K562 (cell line): ENCODE measurements at regions not wholly inside any gene's neighbourhood (a gene's known extent, or its start where the extent isn't known, plus 50 kb on each side); places are given as distances from the start of the nearest gene placed in this dataset.

ENCODE experiments used
- ATAC-seq: fragments of 200-7000 bp; cut with Tn5 transposase; 3 replicates; pipeline ENCODE4 v1.9.1; 2020; ENCODE audit warnings: moderate library complexity
- BruUV-seq: library from RNA; stranded (reverse); fragments of 400-500 nt; replicated peaks from 2 replicates; lab custom pipeline; 2021; lab: Mats Ljungman, UMichigan
- CTCF ChIA-PET: fragments of 300-600 bp; formaldehyde crosslinking; extraction: SDS; loops from one replicate; lab custom pipeline; 2021; ENCODE audit warnings: low intra/inter-chr PET ratio; lab: Yijun Ruan, JAX
- POLR2A ChIA-PET: fragments of 300-600, 350-650 bp; sonication (Branson Sonifier 250); formaldehyde crosslinking; extraction: SDS; loops from one replicate; lab custom pipeline; 2021; ENCODE audit warnings: antibody characterized with exemption, inconsistent platforms; lab: Yijun Ruan, JAX
- DNase-seq, 4 experiments: peaks; one replicate each; pipeline versions ENCODE4 v3.0.0 to v3.0.0-alpha.2; 2011 to 2018; ENCODE audit warnings: low spot score in 3 of 4, mixed read lengths in 3 of 4; ENCODE audit errors: extremely low read depth in 1 of 4
- FAIRE-seq: peaks from 2 replicates; lab custom pipeline; 2011; peaks lifted over from hg19 to GRCh38; lab: Jason Lieb, UNC
- H2AFZ ChIP-seq: 2 replicates; pipeline ENCODE4 v1.6.0; 2011; ENCODE audit warnings: low read depth, low read length, control low read depth, inconsistent platforms
- H3K27ac ChIP-seq: fragments of 200-600 bp; 3 replicates; pipeline ENCODE4 v1.8.0; 2011; ENCODE audit warnings: low read depth, mild to moderate bottlenecking, control low read depth, inconsistent platforms, low read length, moderate library complexity, mixed read lengths; ENCODE audit errors: extremely low read depth
- H3K27me3 ChIP-seq, 2 experiments: fragments of 300-600 bp in 1 of 2; 2 replicates in 1 of 2; 3 replicates in 1 of 2; pipeline versions ENCODE4 v1.6.0 to v1.8.0; 2011; ENCODE audit warnings: inconsistent platforms in 2 of 2, low read length in 2 of 2, mild to moderate bottlenecking in 1 of 2, mixed read lengths in 1 of 2, moderate library complexity in 1 of 2; ENCODE audit not compliant: control insufficient read depth in 2 of 2, insufficient read depth in 2 of 2
- H3K36me3 ChIP-seq: fragments of 300-600 bp; 3 replicates; pipeline ENCODE4 v1.8.0; 2011; ENCODE audit warnings: mild to moderate bottlenecking, low read length, inconsistent platforms; ENCODE audit not compliant: control insufficient read depth, insufficient read depth
- H3K4me1 ChIP-seq, 2 experiments: fragments of 200-600 bp in 1 of 2; replicated peaks in 1 of 2; 2 replicates in 1 of 2; 3 replicates in 1 of 2; pipeline versions ENCODE4 v1.5.1 to v1.8.0; 2011; ENCODE audit warnings: inconsistent platforms in 2 of 2, low read length in 2 of 2, mild to moderate bottlenecking in 1 of 2, mixed read lengths in 1 of 2, moderate library complexity in 1 of 2; ENCODE audit not compliant: control insufficient read depth in 2 of 2, insufficient read depth in 2 of 2
- H3K4me2 ChIP-seq: 2 replicates; pipeline ENCODE4 v1.6.1; 2011; ENCODE audit warnings: low read length, control low read depth, inconsistent platforms, mixed read lengths; ENCODE audit not compliant: insufficient read depth
- H3K4me3 ChIP-seq: fragments of 200-600 bp; sonication (generic), shearing (Covaris generic); 2 replicates; pipeline ENCODE4 v1.5.1; 2016; ENCODE audit warnings: control low read depth, inconsistent platforms
- H3K79me2 ChIP-seq: fragments of 200-600 bp; 3 replicates; pipeline ENCODE4 v1.8.0; 2011; ENCODE audit warnings: low read length, inconsistent platforms; ENCODE audit not compliant: control insufficient read depth, insufficient read depth
- H3K9ac ChIP-seq, 2 experiments: 2 replicates each; pipeline versions ENCODE4 v1.6.0 to v1.6.1; 2011; ENCODE audit warnings: low read depth in 2 of 2, low read length in 2 of 2, control low read depth in 1 of 2, inconsistent platforms in 1 of 2, mild to moderate bottlenecking in 1 of 2, mixed read lengths in 1 of 2; ENCODE audit not compliant: insufficient read depth in 1 of 2
- H3K9me1 ChIP-seq: one replicate; pipeline ENCODE4 v1.6.0; 2011; ENCODE audit warnings: inconsistent platforms, mild to moderate bottlenecking, low read length, moderate library complexity; ENCODE audit not compliant: control insufficient read depth, insufficient read depth
- H3K9me3 ChIP-seq: replicated peaks from 2 replicates; pipeline ENCODE4 v1.5.1; 2011; ENCODE audit warnings: low read depth, low read length, inconsistent platforms; ENCODE audit not compliant: control insufficient read depth, insufficient read depth
- H4K20me1 ChIP-seq: replicated peaks from 2 replicates; pipeline ENCODE4 v1.6.1; 2011; ENCODE audit warnings: low read length, inconsistent platforms, mixed read lengths; ENCODE audit not compliant: control insufficient read depth, insufficient read depth
- ASH1L ChIP-seq: fragments of 450-650 bp; IDR thresholded peaks from 2 replicates; pipeline ENCODE4 v1.6.1; 2018; ENCODE audit warnings: borderline replicate concordance, mild to moderate bottlenecking, low read depth; ENCODE audit not compliant: partially characterized antibody
- BRD4 ChIP-seq: fragments of 200-600 bp; sonication (generic); IDR thresholded peaks from 2 replicates; pipeline ENCODE4 v1.6.1; 2017; ENCODE audit warnings: inconsistent platforms
- CBX1 ChIP-seq: sonication (generic); IDR thresholded peaks from 2 replicates; pipeline ENCODE4 v1.6.1; 2016; ENCODE audit warnings: antibody characterized with exemption, low read depth, mild to moderate bottlenecking
- CREM ChIP-seq: IDR thresholded peaks from 2 replicates; pipeline ENCODE4 v1.6.1; 2014; ENCODE audit warnings: antibody characterized with exemption, low read depth
- DMBX1 ChIP-seq: fragments of 250-450 bp; sonication (Bioruptor Pico); IDR thresholded peaks from 2 replicates; pipeline ENCODE4 v1.8.0; 2022; ENCODE audit warnings: inconsistent platforms, mild to moderate bottlenecking, moderate library complexity, borderline replicate concordance
- FOXA3 ChIP-seq, 2 experiments: fragments of 450-650 bp in 1 of 2; sonication (generic) in 1 of 2; formaldehyde crosslinking; IDR thresholded peaks in 1 of 2; conservative IDR thresholded peaks in 1 of 2; 2 replicates each; pipeline versions ENCODE4 v1.4.0 to v1.8.0; 2020 to 2022; ENCODE audit warnings: mild to moderate bottlenecking in 2 of 2, missing genetic modification reagents in 1 of 2
- HCFC1 ChIP-seq: IDR thresholded peaks from 2 replicates; pipeline ENCODE4 v1.6.1; 2012; ENCODE audit warnings: low read depth, low read length, improper control_type of control experiment
- KLF1 ChIP-seq: fragments of 450-650 bp; IDR thresholded peaks from 2 replicates; pipeline ENCODE4 v1.6.1; 2016; ENCODE audit warnings: missing genetic modification characterization, missing compliant biosample characterization
- MCM3 ChIP-seq: fragments of 450-650 bp; IDR thresholded peaks from 2 replicates; pipeline ENCODE4 v1.6.1; 2016
- SREBF2 ChIP-seq: sonication (generic); formaldehyde crosslinking; IDR thresholded peaks from 2 replicates; pipeline ENCODE4 v1.4.0; 2020; ENCODE audit warnings: mild to moderate bottlenecking, missing genetic modification reagents
- TRIM24 ChIP-seq, 2 experiments: fragments of 450-650 bp; IDR thresholded peaks; 2 replicates each; pipeline ENCODE4 v1.6.1; 2016
- TRIM28 ChIP-seq: fragments of 450-650 bp; IDR thresholded peaks from 2 replicates; pipeline ENCODE4 v1.6.1; 2017
- ZNF316 ChIP-seq: fragments of 450-650 bp; IDR thresholded peaks from 2 replicates; pipeline ENCODE4 v1.6.1; 2016
- ZNF785 ChIP-seq: fragments of 250-450 bp; sonication (Bioruptor Pico); IDR thresholded peaks from 2 replicates; pipeline ENCODE4 v1.4.0; 2020; ENCODE audit warnings: mild to moderate bottlenecking
- WGBS: fragments of 100-300 bp; shearing (Covaris generic); methylation state at CpG from one replicate; pipeline ENCODE4 v1.1.6; 2016; ENCODE audit warnings: low coverage, mixed read lengths; ENCODE audit not compliant: insufficient coverage; ENCODE audit errors: missing lambda C conversion rate; 5-methylcytosine and 5-hydroxymethylcytosine counted together
- in situ Hi-C: fragments of 300-500 bp; cut with MboI; formaldehyde crosslinking; loops from 4 replicates; pipeline ENCODE4 v1.15.0; 2018; ENCODE audit warnings: inconsistent platforms, mixed read lengths
- intact Hi-C: fragments of 100-400 bp; cut with micrococcal nuclease; formaldehyde crosslinking; loops from 2 replicates; pipeline ENCODE4 v1.14.2; 2022
- TF ChIP-seq, protein P1 (sequence below): sonication (generic); formaldehyde crosslinking; IDR thresholded peaks from 2 replicates; pipeline ENCODE4 v1.8.0; 2023; ENCODE audit warnings: mild to moderate bottlenecking, missing genetic modification reagents

DNA sequence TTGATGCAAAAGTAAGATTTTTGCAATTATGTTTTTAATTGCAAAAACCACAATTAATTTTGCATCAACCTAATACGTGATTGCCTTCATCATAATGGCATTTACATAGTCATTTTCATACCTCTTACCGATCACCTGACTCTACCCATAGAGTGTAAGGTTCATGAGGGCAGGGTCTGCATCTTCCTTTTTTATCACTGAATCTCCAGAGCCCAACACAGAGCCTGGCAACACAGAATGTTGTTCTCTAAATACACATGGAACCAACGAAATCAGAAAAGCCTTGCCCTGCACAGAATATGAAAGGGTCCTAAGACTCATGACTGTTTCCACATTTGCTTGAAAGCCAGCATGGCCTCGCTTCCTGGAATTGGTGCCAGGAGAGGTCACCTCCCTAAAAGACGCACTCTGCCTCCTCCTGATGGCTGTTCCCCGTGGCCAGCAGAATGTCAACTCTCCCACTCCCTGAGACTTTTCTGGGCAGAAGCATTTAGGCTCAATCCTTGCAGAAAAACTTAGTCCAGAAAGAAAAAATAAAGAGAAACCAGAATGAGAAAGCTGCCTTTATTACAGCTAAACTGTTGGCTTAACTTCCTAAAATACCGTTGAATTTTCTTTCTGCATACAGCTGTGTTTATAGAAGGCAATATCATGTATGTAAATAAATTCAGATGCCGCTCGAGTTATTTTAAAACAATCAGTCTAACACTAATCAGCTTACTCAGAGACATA lies 327.8 kb upstream of the MAF start:
- FAIRE-seq, result no peak
- Histone ChIP-seq H3K79me2 (no peaks in the 10 kb centered on the region), H3K9ac (no peak overlapping the region), H3K4me2 (no peak overlapping the region), H3K36me3 (no peaks in the 10 kb centered on the region), H3K27me3 (no peaks in the 10 kb centered on the region), H4K20me1 (no peaks in the 10 kb centered on the region), H3K4me1 (no peaks in the 10 kb centered on the region; a peak in 1 of 5 replicates), H2AFZ (no peak overlapping the region; the same call in 1 of the 2 replicates), H3K9me3 (no peaks in the 10 kb centered on the region), H3K9me1 (no peaks in the 10 kb centered on the region), H3K4me3 (no peak overlapping the region), H3K27ac (no peak overlapping the region)
- no TSS peak for BruUV-seq
- no peak for TF ChIP-seq DMBX1
- no peak for TF ChIP-seq HCFC1
- no peak for TF ChIP-seq CREM
- TF ChIP-seq BRD4, result no peak
- no peak for TF ChIP-seq ASH1L
- TF ChIP-seq, protein P1, sequence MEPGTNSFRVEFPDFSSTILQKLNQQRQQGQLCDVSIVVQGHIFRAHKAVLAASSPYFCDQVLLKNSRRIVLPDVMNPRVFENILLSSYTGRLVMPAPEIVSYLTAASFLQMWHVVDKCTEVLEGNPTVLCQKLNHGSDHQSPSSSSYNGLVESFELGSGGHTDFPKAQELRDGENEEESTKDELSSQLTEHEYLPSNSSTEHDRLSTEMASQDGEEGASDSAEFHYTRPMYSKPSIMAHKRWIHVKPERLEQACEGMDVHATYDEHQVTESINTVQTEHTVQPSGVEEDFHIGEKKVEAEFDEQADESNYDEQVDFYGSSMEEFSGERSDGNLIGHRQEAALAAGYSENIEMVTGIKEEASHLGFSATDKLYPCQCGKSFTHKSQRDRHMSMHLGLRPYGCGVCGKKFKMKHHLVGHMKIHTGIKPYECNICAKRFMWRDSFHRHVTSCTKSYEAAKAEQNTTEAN (CRISPR knock-in tag), result no peak
- no peak for TF ChIP-seq ZNF785 (CRISPR knock-in tag)
- peak; percentile 31; the same call in 1 of the 2 replicates for TF ChIP-seq CBX1
- no peak for TF ChIP-seq MCM3
- peak; percentile 64 for TF ChIP-seq ZNF316
- TF ChIP-seq KLF1 (tag), result no peak
- TF ChIP-seq SREBF2 (CRISPR knock-in tag), result no peak
- no peak for TF ChIP-seq FOXA3 (CRISPR knock-in tag; conservative IDR thresholded peaks at IDR 0.05 in 1 of 2, IDR thresholded peaks at IDR 0.05 in 1 of 2)
- TF ChIP-seq TRIM28, result 0 out of 2 replicates have a peak, but pooled peaks have one; percentile 70
- peak in 1 of 2 experiments; percentile 62; a peak in 2 of 4 replicates for TF ChIP-seq TRIM24 (IDR thresholded peaks at IDR 0.05)
- in situ Hi-C loops (no loop called here), intact Hi-C loops (loop anchor here (10.0 kb wide), 1 partner anchor 156 kb away; no protein-coding TSS in a partner anchor)
- CTCF ChIA-PET, result no interaction called here
- ATAC-seq, result no peak
- DNase-seq, result no peak
- POLR2A ChIA-PET, result interaction anchor here (0.6 kb wide), 1 partner anchor 8 kb away, joined by 3 read pairs; no protein-coding TSS in a partner anchor
- WGBS, result 39% methylated on average over 9 of the region's 9 CpGs
